ENCODE measurements at regions not wholly inside any gene's neighbourhood (a gene's known extent, or its start where the extent isn't known, plus 50 kb on each side); places are given as distances from the start of the nearest gene placed in this dataset.

- TF ChIP-seq REST (IDR thresholded peaks at IDR 0.05; ENCODE audit: insufficient read depth in 1 of 2, low read depth in 2 of 2, low read length in 2 of 2) (no peak), TAF1 (IDR thresholded peaks at IDR 0.05; ENCODE audit: borderline replicate concordance, insufficient read depth, low read length) (no peak), SIN3A (IDR thresholded peaks at IDR 0.05; ENCODE audit: borderline replicate concordance, insufficient read depth, low read length) (no peak), FOXP2 (optimal IDR thresholded peaks at IDR 0.05; ENCODE audit: borderline replicate concordance, extremely low read depth, extremely low read length, insufficient read depth) (no peak), POLR2AphosphoS5 (IDR thresholded peaks at IDR 0.05; ENCODE audit: low read depth, low read length) (no peak)
Measured at GRCh38 chr7:68406480-68406879, 1191.8 kb upstream of the AUTS2 start.

- TF ChIP-seq SIN3A (IDR thresholded peaks at IDR 0.05; ENCODE audit: borderline replicate concordance, insufficient read depth, low read length), result no peak
- TF ChIP-seq FOXP2 (optimal IDR thresholded peaks at IDR 0.05; ENCODE audit: borderline replicate concordance, extremely low read depth, extremely low read length, insufficient read depth), result no peak
- no peak for TF ChIP-seq TAF1 (IDR thresholded peaks at IDR 0.05; ENCODE audit: borderline replicate concordance, insufficient read depth, low read length)
- TF ChIP-seq POLR2AphosphoS5 (IDR thresholded peaks at IDR 0.05; ENCODE audit: low read depth, low read length), result no peak
- TF ChIP-seq REST (IDR thresholded peaks at IDR 0.05; ENCODE audit: insufficient read depth in 1 of 2, low read depth in 2 of 2, low read length in 2 of 2), result no peak
Measured at GRCh38 chr7:68407460-68407859, 1190.8 kb upstream of the AUTS2 start.

GRCh38 chr7:68408873-68409272, 1189.4 kb upstream of the AUTS2 start:
- TF ChIP-seq POLR2AphosphoS5 (IDR thresholded peaks at IDR 0.05; ENCODE audit: low read depth, low read length) (no peak), SIN3A (IDR thresholded peaks at IDR 0.05; ENCODE audit: borderline replicate concordance, insufficient read depth, low read length) (no peak), TAF1 (IDR thresholded peaks at IDR 0.05; ENCODE audit: borderline replicate concordance, insufficient read depth, low read length) (no peak), FOXP2 (optimal IDR thresholded peaks at IDR 0.05; ENCODE audit: borderline replicate concordance, extremely low read depth, extremely low read length, insufficient read depth) (no peak), REST (IDR thresholded peaks at IDR 0.05; ENCODE audit: insufficient read depth in 1 of 2, low read depth in 2 of 2, low read length in 2 of 2) (no peak)

- no peak for TF ChIP-seq TAF1 (IDR thresholded peaks at IDR 0.05; ENCODE audit: borderline replicate concordance, insufficient read depth, low read length)
- no peak for TF ChIP-seq FOXP2 (optimal IDR thresholded peaks at IDR 0.05; ENCODE audit: borderline replicate concordance, extremely low read depth, extremely low read length, insufficient read depth)
- TF ChIP-seq REST (IDR thresholded peaks at IDR 0.05; ENCODE audit: insufficient read depth in 1 of 2, low read depth in 2 of 2, low read length in 2 of 2), result no peak
- no peak for TF ChIP-seq SIN3A (IDR thresholded peaks at IDR 0.05; ENCODE audit: borderline replicate concordance, insufficient read depth, low read length)
- TF ChIP-seq POLR2AphosphoS5 (IDR thresholded peaks at IDR 0.05; ENCODE audit: low read depth, low read length), result no peak
Measured at GRCh38 chr7:68409851-68410250, 1188.4 kb upstream of the AUTS2 start.

- TF ChIP-seq POLR2AphosphoS5 (IDR thresholded peaks at IDR 0.05; ENCODE audit: low read depth, low read length) (no peak), TAF1 (IDR thresholded peaks at IDR 0.05; ENCODE audit: borderline replicate concordance, insufficient read depth, low read length) (no peak), REST (IDR thresholded peaks at IDR 0.05; ENCODE audit: insufficient read depth in 1 of 2, low read depth in 2 of 2, low read length in 2 of 2) (no peak), FOXP2 (optimal IDR thresholded peaks at IDR 0.05; ENCODE audit: borderline replicate concordance, extremely low read depth, extremely low read length, insufficient read depth) (no peak), SIN3A (IDR thresholded peaks at IDR 0.05; ENCODE audit: borderline replicate concordance, insufficient read depth, low read length) (no peak)
Measured at GRCh38 chr7:68411742-68412141, 1186.5 kb upstream of the AUTS2 start.

Measured in PFSK-1 (cell line).